Erythroblast (primary cell): ENCODE measurements at regions not wholly inside any gene's neighbourhood (a gene's known extent, or its start where the extent isn't known, plus 50 kb on each side); places are given as distances from the start of the nearest gene placed in this dataset.

Experiments
- GATA1 ChIP-seq: IDR thresholded peaks from 2 replicates; pipeline ENCODE4 v1.6.1; 2011; ENCODE audit warnings: low read depth, mild to moderate bottlenecking, control low read depth, low read length, moderate library complexity
- POLR2A ChIP-seq: IDR thresholded peaks from 2 replicates; pipeline ENCODE4 v1.6.1; 2011; ENCODE audit warnings: mild to moderate bottlenecking, low read length

DNA sequence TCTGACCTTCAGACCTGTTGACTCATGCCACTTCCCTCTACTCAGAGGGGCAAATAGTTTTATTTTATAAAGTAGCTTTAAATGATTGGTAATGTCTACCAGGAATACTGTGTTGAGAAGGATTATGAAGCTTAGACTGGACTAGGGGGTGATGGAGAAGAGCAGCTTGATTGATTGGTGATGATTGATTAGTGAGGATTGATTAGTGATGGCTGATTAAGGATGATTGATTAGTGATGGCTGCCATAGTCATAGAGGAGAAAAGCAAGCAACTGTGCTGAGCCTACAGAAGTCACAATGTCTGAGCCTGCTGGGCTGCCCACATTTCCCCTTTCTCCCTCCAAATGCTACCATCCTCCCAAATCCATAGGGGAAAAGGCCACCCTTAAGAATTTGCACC, 206.8 kb upstream of the SALL1 start:
- no peak for TF ChIP-seq POLR2A
- TF ChIP-seq GATA1: no peak
